Body of pancreas (tissue), 4 donors: ENCODE measurements at regions not wholly inside any gene's neighbourhood (a gene's known extent, or its start where the extent isn't known, plus 50 kb on each side); places are given as distances from the start of the nearest gene placed in this dataset.

Experiments used
- CTCF ChIP-seq, 7 experiments: fragments of 450-650 bp in 4 of 7; fragments of 200-600 bp in 3 of 7; sonication (generic) in 3 of 7; IDR thresholded peaks; one replicate each; pipeline ENCODE4 v1.5.1; 2016 to 2019; ENCODE audit warnings: antibody characterized with exemption in 7 of 7
- POLR2A ChIP-seq, 3 donors: fragments of 450-650 bp; IDR thresholded peaks; one replicate each; pipeline ENCODE4 v1.6.1; 2016; ENCODE audit warnings: antibody characterized with exemption in 3 of 3, mild to moderate bottlenecking in 2 of 3

- TF ChIP-seq CTCF (IDR thresholded peaks at IDR 0.05), result no peak
- TF ChIP-seq POLR2A (IDR thresholded peaks at IDR 0.05), result no peak
These were observed 282.8 kb downstream of the GATA3 start for GRCh38 chr10:8337332-8337651.
